Gastroesophageal sphincter (tissue), 3 donors: ENCODE measurements at regions not wholly inside any gene's neighbourhood (a gene's known extent, or its start where the extent isn't known, plus 50 kb on each side); places are given as distances from the start of the nearest gene placed in this dataset.

Experiments used
- POLR2A ChIP-seq, 2 donors: fragments of 450-650 bp; IDR thresholded peaks; one replicate each; pipeline ENCODE4 v1.6.1; 2017; ENCODE audit warnings: antibody characterized with exemption in 2 of 2, mild to moderate bottlenecking in 2 of 2, moderate library complexity in 1 of 2
- POLR2AphosphoS5 ChIP-seq: sonication (generic); formaldehyde crosslinking; IDR thresholded peaks from one replicate; pipeline ENCODE4 v1.6.1; 2017; ENCODE audit warnings: antibody characterized with exemption
- TF ChIP-seq, protein P1 (sequence below), 4 experiments: fragments of 200-600 bp in 2 of 4; fragments of 450-650 bp in 2 of 4; sonication (generic) in 1 of 4; IDR thresholded peaks; one replicate each; pipeline ENCODE4 v1.5.1; 2017 to 2019; ENCODE audit warnings: antibody characterized with exemption in 4 of 4, mild to moderate bottlenecking in 2 of 4, moderate library complexity in 2 of 4

DNA sequence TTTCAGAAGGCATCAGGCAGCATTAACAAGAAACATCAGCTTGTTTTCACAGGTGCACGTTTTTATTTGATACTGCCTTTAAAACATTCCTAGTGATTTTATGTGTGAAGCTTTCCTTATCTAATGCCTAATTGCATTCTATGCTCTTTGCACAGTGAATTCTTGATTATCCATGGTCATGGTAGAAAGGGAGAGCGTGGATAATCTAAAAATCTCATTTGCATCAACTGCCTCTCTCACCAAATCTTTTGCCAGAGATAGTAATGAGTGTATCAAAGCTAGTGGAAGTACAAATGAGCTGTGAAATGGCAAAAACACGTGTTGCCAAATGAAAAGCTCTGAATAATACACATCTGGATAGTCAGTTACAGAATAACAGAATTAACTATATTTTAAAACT, 170.5 kb downstream of the NAA11 start:
- TF ChIP-seq POLR2A (IDR thresholded peaks at IDR 0.05) (no peak), POLR2AphosphoS5 (no peak)
- TF ChIP-seq, protein P1, sequence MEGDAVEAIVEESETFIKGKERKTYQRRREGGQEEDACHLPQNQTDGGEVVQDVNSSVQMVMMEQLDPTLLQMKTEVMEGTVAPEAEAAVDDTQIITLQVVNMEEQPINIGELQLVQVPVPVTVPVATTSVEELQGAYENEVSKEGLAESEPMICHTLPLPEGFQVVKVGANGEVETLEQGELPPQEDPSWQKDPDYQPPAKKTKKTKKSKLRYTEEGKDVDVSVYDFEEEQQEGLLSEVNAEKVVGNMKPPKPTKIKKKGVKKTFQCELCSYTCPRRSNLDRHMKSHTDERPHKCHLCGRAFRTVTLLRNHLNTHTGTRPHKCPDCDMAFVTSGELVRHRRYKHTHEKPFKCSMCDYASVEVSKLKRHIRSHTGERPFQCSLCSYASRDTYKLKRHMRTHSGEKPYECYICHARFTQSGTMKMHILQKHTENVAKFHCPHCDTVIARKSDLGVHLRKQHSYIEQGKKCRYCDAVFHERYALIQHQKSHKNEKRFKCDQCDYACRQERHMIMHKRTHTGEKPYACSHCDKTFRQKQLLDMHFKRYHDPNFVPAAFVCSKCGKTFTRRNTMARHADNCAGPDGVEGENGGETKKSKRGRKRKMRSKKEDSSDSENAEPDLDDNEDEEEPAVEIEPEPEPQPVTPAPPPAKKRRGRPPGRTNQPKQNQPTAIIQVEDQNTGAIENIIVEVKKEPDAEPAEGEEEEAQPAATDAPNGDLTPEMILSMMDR (IDR thresholded peaks at IDR 0.05): no peak
